ENCODE measurements at regions not wholly inside any gene's neighbourhood (a gene's known extent, or its start where the extent isn't known, plus 50 kb on each side); places are given as distances from the start of the nearest gene placed in this dataset.
A peak's percentile ranks its signal among the peaks of the same experiment; 100 is the strongest.

DNA sequence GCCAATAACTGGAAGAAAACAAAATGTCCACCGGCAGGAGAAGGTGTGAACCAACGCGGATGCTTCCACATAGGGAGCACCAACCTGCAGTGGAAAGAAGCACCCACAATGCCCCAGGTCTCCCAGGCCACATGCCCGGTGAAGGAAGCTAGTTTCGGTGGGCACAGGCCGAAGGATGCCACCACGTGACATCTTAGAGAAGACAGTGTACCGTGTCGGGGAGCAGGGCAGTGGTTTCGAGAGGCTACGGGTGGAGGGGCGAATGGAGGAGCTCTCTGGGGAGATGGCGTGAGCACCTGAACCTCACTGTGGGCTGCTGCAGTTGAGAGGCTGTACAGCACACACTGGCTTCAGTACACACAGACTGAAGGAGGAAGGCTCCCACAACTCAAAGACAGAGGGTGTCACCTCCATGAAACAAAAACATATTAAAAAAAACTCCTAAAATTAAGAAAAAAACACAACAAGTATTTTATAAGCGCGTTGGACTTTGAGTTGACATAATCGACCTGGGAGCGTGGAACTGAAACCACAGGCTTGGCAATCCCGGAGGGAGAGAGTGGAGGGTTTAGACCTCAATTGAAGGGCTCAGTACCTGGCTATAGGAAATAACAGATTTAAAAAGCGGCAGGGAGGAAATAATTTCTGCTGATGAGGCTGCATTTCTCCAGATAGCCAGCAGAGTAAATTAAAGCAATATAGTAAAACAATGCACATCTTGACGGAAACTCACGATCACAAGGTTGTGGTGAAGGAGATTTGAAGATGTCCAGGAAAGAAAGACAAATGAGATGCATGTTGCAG is 160.1 kb downstream of the RTP5 start:
- peaks cover 6% of the 10 kb centered on the region for H3K27me3 Mint-ChIP-seq (ENCODE audit: low read depth)
- H3K4me1 Mint-ChIP-seq (ENCODE audit: low read depth) = peaks cover 39% of the 10 kb centered on the region
- H3K9me3 Mint-ChIP-seq = no peaks in the 10 kb centered on the region
- DNase-seq (no peak), ATAC-seq (replicated peaks in 1 of 2) (no peak)
- H3K4me3 Mint-ChIP-seq = no peak overlapping the region
- peaks cover 2% of the 10 kb centered on the region in 2 donors for H3K36me3 Mint-ChIP-seq (ENCODE audit: insufficient read depth in 2 of 2)
- no peak overlapping the region for H3K27ac Mint-ChIP-seq

DNA sequence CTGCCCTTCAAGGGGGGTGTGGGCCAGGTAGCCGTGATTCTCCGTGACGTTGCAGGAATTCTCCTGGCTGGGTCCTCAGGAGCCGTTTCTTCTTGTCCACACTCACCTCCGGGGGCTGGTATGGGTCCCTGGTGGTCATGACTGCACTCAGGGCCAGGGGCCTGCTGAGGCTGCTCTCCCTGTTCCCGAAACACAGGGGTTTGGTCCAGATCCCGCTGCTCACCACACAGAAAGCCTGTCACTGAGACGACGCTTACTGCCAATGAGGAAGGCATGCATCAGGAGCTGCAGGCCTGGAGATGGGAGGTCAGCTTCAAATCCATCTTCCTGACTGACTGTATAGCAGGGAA is 160.7 kb downstream of the RTP5 start:
- DNase-seq = no peak
- Mint-ChIP-seq H3K27me3 (ENCODE audit: low read depth) (peaks cover 6% of the 10 kb centered on the region), H3K9me3 (no peaks in the 10 kb centered on the region), H3K27ac (no peak overlapping the region), H3K4me1 (ENCODE audit: low read depth) (peaks cover 39% of the 10 kb centered on the region), H3K36me3 (ENCODE audit: insufficient read depth in 2 of 2) (peaks cover 2% of the 10 kb centered on the region in 2 donors), H3K4me3 (peak overlapping the region in 1 of 2 donors; percentile 74)
- no peak for ATAC-seq (replicated peaks in 1 of 2)

- ATAC-seq (replicated peaks in 1 of 2) (no peak), DNase-seq (no peak)
- H3K9me3 Mint-ChIP-seq = no peaks in the 10 kb centered on the region
- H3K4me1 Mint-ChIP-seq (ENCODE audit: low read depth) = peaks cover 39% of the 10 kb centered on the region
- no peak overlapping the region for H3K27ac Mint-ChIP-seq
- H3K27me3 Mint-ChIP-seq (ENCODE audit: low read depth) = peaks cover 6% of the 10 kb centered on the region
- peak overlapping the region; percentile 74 to 85 for H3K4me3 Mint-ChIP-seq
- H3K36me3 Mint-ChIP-seq (ENCODE audit: insufficient read depth in 2 of 2) = peaks cover 2% of the 10 kb centered on the region in 2 donors
These were observed 161.3 kb downstream of the RTP5 start for GRCh38 chr2:242030858-242031257.

DNA sequence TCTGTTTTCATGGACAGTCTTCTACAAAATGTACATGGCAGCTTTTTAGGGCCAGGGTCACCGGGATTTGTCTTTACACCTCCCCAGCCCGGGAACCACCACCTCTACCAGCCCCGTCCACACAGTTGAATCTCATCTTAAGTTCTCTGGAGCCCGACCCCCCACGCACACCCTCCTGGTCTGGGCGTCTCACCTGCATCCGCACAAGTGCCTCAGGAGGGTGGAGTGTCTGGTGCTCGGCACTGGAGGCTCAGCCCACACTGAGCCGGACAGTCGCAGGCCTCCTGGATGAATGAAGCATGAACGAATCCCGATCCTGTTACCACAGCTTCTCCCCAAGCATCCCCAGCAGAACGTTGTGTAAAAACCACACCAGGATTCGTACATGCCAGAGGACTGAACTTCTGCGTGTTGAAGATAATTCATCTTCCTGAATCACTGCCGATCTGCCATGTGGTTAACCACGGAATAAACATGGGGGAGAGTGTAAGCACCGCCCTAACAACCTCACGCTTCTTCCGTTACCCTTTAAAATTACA is 162.0 kb downstream of the RTP5 start:
- Mint-ChIP-seq H3K27ac (peak overlapping the region; percentile 5), H3K4me3 (peak overlapping the region; percentile 74 to 85), H3K27me3 (ENCODE audit: low read depth) (peaks cover 6% of the 10 kb centered on the region), H3K4me1 (ENCODE audit: low read depth) (peaks cover 39% of the 10 kb centered on the region), H3K36me3 (ENCODE audit: insufficient read depth in 2 of 2) (peaks cover under 1 to 2% of the 10 kb centered on the region in 2 donors), H3K9me3 (no peaks in the 10 kb centered on the region)
- DNase-seq (peak; percentile 39 to 50), ATAC-seq (replicated peaks in 1 of 2) (peak; percentile 92)

- peaks cover 0 to 2% of the 10 kb centered on the region in 2 donors for H3K36me3 Mint-ChIP-seq (ENCODE audit: insufficient read depth in 2 of 2)
- ATAC-seq (replicated peaks in 1 of 2) (no peak), DNase-seq (no peak)
- H3K4me3 Mint-ChIP-seq = no peak overlapping the region
- H3K27ac Mint-ChIP-seq = no peak overlapping the region
- peaks cover 39% of the 10 kb centered on the region for H3K4me1 Mint-ChIP-seq (ENCODE audit: low read depth)
- peaks cover 6% of the 10 kb centered on the region for H3K27me3 Mint-ChIP-seq (ENCODE audit: low read depth)
- no peaks in the 10 kb centered on the region for H3K9me3 Mint-ChIP-seq
These were observed 163.5 kb downstream of the RTP5 start for GRCh38 chr2:242032780-242033656.

DNA sequence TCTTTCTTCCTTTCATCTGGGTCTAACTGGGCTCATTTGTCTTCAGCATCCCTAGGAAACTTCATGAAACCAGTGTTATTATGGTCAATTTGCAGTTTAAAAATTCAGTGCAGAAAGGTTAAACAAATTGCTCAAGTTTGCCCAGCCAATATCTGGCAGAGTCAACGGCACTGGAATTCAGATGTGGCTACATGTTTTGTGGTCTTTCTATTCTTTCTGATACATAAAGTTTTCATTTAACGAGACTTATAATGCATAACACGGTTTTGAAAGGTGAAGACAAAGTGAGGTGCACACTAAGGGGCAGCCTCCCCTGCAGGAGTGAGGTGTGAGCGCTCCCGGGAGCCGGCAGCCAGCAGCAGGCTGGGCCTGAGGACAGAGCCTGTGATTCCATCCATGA is 164.6 kb downstream of the RTP5 start:
- Mint-ChIP-seq H3K27ac (no peak overlapping the region), H3K9me3 (no peaks in the 10 kb centered on the region), H3K36me3 (ENCODE audit: insufficient read depth in 2 of 2) (peaks cover 0 to 2% of the 10 kb centered on the region in 2 donors), H3K4me3 (no peak overlapping the region), H3K27me3 (ENCODE audit: low read depth) (peaks cover 6% of the 10 kb centered on the region), H3K4me1 (ENCODE audit: low read depth) (peaks cover 39% of the 10 kb centered on the region)
- DNase-seq (no peak), ATAC-seq (replicated peaks in 1 of 2) (no peak)

- ATAC-seq (replicated peaks in 1 of 2) (no peak), DNase-seq (no peak)
- peaks cover 6% of the 10 kb centered on the region for H3K27me3 Mint-ChIP-seq (ENCODE audit: low read depth)
- no peak overlapping the region for H3K27ac Mint-ChIP-seq
- peaks cover 29% of the 10 kb centered on the region for H3K4me1 Mint-ChIP-seq (ENCODE audit: low read depth)
- no peak overlapping the region for H3K4me3 Mint-ChIP-seq
- H3K9me3 Mint-ChIP-seq = no peaks in the 10 kb centered on the region
- H3K36me3 Mint-ChIP-seq (ENCODE audit: insufficient read depth in 2 of 2) = peaks cover 0 to 2% of the 10 kb centered on the region in 2 donors
These were observed 165.7 kb downstream of the RTP5 start for GRCh38 chr2:242034996-242035814.

DNA sequence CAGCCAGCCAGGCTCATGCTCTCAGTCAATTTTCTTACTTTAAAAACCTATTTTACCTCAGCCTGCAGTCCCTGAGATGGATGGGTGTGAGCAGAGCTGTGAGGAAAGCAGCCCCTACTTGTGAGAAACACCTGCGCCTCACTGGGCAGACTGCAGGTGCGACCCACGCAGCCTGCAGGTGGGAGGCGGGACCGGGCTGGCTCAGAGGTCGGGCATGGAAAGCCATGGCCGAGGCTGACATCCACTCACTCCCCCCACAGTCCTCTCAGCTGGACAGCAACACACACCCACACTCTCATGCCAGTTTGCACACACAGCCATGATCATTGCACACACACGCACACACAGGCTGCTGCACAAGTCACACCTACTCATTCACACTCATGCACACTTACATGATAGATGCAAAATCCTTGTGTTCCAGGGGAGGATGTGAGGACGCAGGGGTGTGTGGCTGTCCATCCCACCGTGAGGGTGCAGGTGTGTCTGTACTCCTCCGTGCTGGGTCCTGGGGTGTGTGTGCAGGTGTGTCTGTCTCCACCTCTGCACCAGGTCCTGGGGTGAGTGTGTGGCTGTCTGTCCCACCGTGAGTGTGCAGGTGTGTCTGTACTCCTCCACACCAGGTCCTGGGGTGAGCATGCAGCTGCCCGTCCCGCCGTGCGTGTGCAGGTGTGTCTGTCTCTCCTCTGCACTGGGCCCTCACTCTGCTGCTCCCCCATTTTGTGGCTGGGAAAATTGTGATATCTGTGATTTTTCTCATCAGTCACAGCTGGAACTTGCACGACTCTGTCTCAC is 166.5 kb downstream of the RTP5 start:
- peaks cover 6% of the 10 kb centered on the region for H3K27me3 Mint-ChIP-seq (ENCODE audit: low read depth)
- H3K27ac Mint-ChIP-seq = no peak overlapping the region
- ATAC-seq (replicated peaks in 1 of 2) = no peak
- H3K4me3 Mint-ChIP-seq = no peak overlapping the region
- peaks cover 0 to 1% of the 10 kb centered on the region in 2 donors for H3K36me3 Mint-ChIP-seq (ENCODE audit: insufficient read depth in 2 of 2)
- DNase-seq = no peak
- peaks cover 20% of the 10 kb centered on the region for H3K4me1 Mint-ChIP-seq (ENCODE audit: low read depth)
- no peaks in the 10 kb centered on the region for H3K9me3 Mint-ChIP-seq

- Mint-ChIP-seq H3K36me3 (ENCODE audit: insufficient read depth in 2 of 2) (no peaks in the 10 kb centered on the region), H3K4me1 (ENCODE audit: low read depth) (peaks cover 15% of the 10 kb centered on the region), H3K9me3 (no peaks in the 10 kb centered on the region), H3K4me3 (no peak overlapping the region), H3K27me3 (ENCODE audit: low read depth) (peaks cover 6% of the 10 kb centered on the region), H3K27ac (no peak overlapping the region)
- ATAC-seq (replicated peaks in 1 of 2) (no peak), DNase-seq (no peak)
These were observed 167.1 kb downstream of the RTP5 start for GRCh38 chr2:242036653-242036950.

DNA sequence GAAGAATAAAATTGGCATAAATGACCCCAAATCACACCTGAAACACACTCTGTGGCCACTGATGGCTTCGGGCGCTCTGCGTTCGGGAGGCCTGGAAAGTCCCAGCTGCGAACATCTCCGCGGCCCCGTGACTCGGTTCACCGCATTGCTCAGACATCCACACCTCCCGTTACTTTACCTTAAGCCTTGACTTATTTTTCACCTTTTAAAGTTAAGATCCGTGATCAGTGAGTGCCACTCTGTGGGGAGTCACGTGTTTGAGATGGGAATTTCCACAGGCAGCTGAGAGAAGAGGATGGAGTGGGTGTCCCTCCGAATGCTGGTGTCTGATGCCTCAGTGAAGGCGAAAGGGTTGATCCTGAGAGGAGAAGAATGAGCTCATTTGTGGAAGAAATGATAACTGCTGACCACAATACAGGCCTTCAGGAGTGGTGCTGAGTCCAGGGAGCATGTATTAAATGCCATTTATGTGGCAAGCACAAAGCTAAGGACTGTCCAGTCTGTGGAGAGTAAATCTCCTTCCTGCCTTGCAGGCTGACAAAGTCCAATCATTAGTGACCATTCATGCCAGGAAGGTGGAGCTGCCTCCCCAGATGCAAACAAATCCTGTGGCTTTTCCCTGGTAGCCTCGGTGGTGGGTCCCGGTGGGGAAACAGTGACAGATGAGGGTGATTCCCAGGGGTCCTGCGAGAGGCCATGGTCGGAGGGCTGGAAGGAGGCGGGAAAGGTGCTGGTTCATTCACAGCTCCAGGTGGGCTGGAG is 168.8 kb downstream of the RTP5 start:
- Mint-ChIP-seq H3K9me3 (no peaks in the 10 kb centered on the region), H3K27me3 (ENCODE audit: low read depth) (peaks cover 6% of the 10 kb centered on the region), H3K4me1 (ENCODE audit: low read depth) (peaks cover 5% of the 10 kb centered on the region), H3K4me3 (no peak overlapping the region), H3K27ac (no peak overlapping the region), H3K36me3 (ENCODE audit: insufficient read depth in 2 of 2) (no peaks in the 10 kb centered on the region)
- ATAC-seq (replicated peaks in 1 of 2) (no peak), DNase-seq (no peak)

GRCh38 chr2:242038928-242039341 is 169.4 kb downstream of the RTP5 start:
- H3K27ac Mint-ChIP-seq = no peak overlapping the region

DNA sequence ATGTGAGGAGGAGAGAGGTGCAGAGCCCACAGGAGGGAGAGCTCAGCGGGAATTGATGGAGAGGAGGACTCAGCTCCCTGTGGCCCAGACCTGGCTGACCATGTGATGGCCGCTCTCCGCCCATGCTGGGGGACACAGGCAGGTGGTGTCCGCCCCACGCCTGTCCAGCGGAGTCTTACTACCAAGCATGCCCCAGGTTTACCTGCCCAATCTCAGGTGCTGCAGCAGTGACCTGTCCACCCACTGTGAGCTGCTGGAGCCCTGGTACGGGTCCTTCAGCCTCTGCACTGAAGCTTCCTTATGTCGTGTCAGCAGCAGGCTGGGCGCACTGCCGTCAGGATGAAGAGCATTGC is 170.8 kb downstream of the RTP5 start:
- ATAC-seq (replicated peaks in 1 of 2) (no peak), DNase-seq (no peak)
- H3K4me3 Mint-ChIP-seq = no peak overlapping the region

More at GRCh38 chr2:242038928-242039341, 169.4 kb downstream of the RTP5 start:
- ATAC-seq (replicated peaks in 1 of 2) = no peak
- peaks cover 6% of the 10 kb centered on the region for H3K27me3 Mint-ChIP-seq (ENCODE audit: low read depth)
- no peaks in the 10 kb centered on the region for H3K9me3 Mint-ChIP-seq
- no peak overlapping the region for H3K4me3 Mint-ChIP-seq
- H3K36me3 Mint-ChIP-seq (ENCODE audit: insufficient read depth in 2 of 2) = no peaks in the 10 kb centered on the region
- DNase-seq = no peak
- H3K4me1 Mint-ChIP-seq (ENCODE audit: low read depth) = no peaks in the 10 kb centered on the region

More for the DNA sequence above, 170.8 kb downstream of the RTP5 start:
- Mint-ChIP-seq H3K9me3 (peaks cover 0 to 2% of the 10 kb centered on the region in 2 donors), H3K4me1 (ENCODE audit: low read depth) (no peaks in the 10 kb centered on the region), H3K36me3 (ENCODE audit: insufficient read depth in 2 of 2) (no peaks in the 10 kb centered on the region), H3K27me3 (ENCODE audit: low read depth) (peaks cover 6% of the 10 kb centered on the region), H3K27ac (no peak overlapping the region)
